HG02870 (cell line): ENCODE measurements at regions not wholly inside any gene's neighbourhood (a gene's known extent, or its start where the extent isn't known, plus 50 kb on each side); places are given as distances from the start of the nearest gene placed in this dataset.

ENCODE experiments used
- ATAC-seq: cut with Tn5 transposase; IDR thresholded peaks from one replicate; pipeline ENCODE4 v1.9.1; 2021; ENCODE audit warnings: mild to moderate bottlenecking, moderate library complexity; ENCODE audit not compliant: unreplicated experiment

DNA sequence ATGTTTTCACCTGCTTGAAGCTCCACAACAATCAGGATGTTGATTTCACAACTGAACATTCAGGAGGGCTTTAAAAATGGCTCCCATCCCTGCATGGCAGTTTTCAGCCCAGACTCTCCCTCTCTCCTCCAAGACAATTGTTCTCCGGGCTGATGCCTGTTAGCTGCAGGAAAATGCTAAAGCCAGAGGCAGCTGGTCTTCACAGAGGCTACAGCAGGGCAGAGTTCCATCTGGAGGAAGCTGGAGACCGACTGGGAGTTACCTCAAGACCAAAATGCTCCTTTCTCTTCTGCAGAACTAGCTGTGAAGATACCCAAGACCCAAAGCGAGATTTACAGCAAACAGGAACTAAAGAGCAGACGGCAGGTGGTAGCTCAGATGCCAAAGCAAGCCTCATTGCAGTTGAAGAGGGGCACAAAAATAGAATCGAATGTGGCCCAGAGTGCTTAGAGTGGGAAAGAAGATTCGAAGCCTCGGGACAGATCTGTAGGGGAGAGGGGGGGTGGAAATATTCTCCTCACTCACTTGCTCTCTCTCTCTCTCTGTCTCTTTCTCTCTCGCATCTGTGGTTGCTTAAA is 423.6 kb downstream of the ZNF521 start:
- ATAC-seq, result no peak

DNA sequence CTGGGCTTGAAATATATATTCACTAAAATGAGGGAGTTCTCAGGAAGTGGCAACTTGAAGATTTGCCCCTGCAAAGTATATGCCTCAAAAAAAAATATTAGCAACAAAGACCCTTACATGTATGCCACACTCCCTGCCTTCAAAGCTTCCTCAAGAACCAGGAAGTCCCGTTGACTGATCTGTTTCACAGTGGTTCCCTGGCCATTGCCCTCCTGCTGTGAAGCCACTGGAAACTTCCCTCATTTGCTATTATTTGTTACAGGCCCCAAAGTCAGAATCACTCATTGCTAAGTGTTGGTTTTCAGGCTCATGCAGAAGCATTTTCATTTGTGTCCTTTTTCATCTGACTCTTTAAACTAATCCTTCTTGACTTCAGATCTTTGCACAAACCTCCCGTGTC is 421.5 kb downstream of the ZNF521 start:
- no peak for ATAC-seq

DNA sequence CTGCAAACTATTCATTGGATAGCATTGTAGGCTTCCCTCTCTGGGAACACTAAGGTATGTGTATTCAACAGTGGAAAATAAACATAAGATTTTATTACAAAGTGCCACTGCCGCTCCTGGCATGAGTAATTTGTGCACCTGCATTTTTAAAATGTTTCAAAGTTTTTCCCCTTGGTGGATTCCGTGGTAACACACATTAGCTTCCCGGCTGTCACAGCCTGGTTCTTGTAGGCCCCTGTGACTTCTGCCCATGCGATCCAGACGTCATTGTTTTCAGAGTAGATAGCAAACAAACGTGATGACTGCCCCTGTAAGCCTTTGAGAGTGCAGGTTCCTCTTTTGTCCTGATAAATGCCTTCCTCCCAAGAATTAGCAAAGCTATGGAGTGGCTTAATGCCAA is 421.0 kb downstream of the ZNF521 start:
- ATAC-seq, result no peak

DNA sequence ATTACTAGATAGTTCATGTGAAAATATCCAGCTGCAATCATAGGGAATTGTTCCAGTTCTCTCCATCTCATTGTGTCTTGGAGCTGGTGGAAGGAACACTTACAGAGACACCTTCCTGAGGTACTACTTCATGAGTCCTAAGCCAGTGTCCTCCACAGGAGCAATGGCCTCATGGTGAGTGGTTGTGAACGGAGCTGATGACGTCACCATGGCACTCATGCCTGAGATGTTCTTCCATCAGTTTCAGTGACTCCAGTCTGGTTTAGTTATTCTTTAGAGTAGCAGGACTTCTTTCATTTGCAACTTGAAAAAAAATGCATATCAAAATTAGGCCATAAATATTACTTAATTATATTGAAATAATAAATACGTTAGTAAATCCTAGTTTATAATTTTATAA is 418.6 kb downstream of the ZNF521 start:
- ATAC-seq, result no peak

DNA sequence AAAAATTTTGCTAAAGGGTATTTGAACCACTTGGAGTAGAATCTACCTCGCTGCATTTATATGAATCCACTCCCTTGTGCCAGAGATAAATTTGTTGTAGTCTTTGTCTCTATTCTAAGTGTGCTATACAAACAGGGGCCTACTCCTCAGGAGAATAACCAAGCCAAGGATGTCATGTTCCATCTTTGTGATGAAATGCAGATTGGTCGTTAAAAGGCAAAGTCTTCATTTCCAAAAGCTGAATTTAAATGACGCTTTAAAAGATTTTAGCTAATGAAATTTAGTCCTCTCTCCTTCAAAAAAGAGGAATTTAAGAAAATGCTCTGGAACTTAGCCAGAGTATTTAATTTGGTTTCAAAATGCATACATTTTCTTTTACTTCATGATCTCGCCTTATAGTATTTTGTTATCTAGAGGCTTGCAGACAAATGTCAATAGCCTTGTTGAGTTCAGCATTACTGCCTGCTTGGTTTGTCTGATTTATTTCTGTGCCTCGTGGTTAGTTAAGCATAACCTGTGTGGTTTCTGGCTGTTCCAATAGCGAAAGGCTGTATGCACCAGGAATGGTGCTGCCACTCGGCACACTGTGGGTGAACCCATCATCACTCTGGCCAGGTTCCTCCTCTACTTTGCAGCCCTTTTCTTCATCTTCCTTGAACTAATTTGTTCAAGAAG is 417.6 kb downstream of the ZNF521 start:
- no peak for ATAC-seq

DNA sequence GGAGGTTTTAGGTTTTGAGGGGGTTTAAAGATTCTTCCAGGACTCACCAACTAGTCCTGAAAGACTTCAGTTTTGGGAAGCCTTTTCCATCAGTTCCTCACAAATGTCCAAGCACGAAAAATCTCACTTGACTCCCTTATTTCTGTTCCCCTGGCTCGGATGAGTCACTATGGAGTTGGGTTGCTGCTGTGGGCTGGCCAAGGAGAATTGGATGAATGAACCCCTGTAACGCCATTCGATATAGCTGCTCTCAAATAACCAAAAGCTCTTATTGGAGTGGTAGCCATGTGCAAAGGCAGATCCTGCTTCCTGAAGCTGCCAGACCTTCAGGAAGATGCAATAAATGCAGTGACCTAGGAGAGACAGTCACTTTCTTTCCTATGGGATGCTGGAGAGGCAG is 417.0 kb downstream of the ZNF521 start:
- ATAC-seq, result no peak

DNA sequence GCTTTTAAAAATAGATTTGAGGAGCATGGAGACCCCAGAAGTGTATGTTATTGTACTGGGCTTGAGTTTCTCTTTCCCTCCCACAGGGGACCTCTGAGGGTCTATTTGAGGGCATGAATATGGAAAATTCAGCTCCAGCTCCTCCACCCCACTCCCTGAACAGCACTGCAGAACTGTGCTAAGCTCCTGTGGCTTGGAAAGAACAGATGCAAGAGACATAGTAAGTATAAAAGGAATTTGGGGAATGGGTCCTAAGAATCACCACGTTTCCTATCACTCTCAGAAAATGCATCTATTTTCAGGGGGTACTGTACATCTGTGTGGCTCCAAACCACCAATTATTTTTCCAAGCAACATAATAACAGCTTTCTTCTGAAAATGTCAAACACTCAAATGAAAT is 416.1 kb downstream of the ZNF521 start:
- no peak for ATAC-seq

DNA sequence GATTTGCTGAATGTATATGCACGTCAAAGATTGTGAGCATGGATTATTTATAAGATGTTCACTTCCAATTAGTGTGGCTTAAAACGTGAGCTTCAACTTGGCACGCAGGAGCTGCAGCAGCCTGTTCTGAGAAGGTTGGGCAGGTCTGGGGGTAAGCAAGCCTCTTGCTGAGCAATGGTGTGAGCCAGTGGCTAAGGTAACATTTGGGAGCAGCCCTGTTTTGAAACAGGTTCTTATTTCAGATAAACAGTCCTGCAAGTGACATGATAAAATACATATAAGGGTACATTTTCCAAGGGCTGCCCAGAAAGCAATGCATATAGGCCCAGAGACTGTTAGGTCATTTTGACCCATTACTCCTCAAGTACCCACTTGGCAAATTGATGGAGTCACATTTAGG is 415.3 kb downstream of the ZNF521 start:
- ATAC-seq, result no peak

DNA sequence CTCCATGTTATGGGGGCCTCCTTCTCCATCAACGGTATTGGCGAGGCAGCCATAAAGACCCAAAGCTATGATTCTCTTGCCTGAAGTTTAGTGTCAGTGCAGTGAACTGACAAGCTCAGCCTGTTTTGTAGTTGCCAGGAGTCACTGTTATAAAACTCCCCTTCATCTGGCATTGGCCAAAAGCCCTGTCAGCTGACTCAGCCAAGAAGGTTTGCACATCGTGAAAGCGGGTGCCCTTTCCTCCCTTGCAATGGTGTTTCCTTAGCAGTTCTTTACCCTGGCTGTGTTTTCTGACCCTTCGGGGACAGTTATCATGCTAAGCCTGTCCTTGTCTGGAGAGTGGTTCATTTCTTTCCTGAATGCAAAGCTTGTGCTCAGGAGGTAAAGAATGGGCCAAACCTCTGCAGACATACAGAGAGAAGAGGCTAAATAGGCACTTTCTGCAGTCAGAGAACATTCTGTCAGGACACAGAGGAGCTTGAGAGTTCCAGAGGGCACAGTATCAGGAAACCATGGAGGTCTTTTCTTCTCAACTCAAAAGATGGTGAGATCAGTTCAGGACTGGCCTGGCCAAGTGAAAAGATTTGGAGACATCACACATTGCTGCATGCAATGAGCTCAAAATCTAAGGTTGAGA is 414.2 kb downstream of the ZNF521 start:
- no peak for ATAC-seq

DNA sequence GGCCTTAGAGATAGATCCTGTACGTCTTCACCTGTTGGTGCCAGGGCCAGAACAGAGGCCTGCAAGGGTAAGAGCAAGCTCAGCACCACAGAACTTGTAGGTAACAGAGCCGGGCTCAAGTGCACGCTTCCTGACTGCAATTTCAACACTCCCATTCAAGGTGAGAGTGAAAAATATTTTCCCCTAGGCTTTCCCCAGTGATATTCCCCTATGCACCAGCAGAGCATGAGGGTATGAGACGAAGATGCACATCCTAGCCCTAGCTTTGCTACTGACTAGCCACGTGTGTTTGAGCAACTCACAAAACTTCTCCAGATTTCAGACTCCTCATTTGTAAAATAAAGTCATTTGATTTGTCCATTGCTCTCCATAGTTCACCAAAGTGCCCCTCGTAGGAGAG is 411.6 kb downstream of the ZNF521 start:
- no peak for ATAC-seq

DNA sequence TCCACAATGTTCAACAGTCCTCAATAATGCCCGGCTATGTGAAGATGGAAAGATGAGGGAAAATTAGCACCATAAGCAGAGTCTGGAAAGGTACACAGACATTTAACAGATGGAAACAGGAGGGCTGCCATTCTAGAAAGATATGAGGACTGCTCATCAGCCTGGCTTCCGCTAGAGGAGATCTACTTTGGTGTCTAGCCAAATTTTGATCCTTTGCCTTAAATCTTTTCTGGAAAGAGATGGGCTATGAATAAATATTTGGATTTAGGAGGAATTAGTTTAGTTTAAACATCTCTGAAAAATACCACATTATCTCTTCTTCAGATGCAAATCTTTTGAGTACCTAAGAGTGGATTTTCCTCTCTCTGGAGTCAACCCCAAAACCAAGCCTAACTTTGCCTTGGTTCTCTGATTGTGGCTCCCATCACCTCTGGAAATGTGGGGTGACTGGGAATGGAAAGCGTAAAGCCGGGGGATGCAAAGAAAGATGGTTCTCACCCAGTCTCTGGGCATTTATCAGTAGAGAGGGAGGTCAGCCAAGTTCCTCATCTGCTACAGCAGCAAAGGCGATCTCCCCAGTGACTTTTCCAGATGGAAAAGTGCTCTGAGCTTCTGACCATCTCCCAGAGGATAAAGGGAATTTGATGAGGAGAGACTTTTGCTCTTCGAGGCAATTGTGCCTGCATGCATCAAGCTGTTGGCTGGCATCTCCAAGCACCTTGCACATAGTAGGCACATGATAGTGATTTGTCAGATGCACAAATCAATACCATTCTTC is 410.6 kb downstream of the ZNF521 start:
- no peak for ATAC-seq

DNA sequence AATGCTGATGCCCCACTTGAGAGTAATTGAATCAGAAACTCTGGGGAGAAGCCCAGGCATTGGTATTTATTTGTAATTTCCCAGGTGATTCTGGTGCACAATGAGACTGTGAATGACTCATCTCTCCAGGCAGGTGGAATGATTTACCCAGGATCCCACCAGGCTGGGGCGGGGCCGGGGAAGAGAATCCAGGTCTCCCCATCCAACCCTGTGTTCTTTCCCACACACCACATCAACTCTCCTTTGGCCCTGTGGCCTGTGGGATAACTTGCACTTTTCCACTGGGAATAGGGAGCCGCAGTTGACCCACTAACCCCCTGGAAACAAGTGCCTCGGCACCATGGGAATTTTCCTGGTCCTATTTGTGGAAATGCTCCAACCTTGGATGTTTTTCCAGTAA is 409.8 kb downstream of the ZNF521 start:
- ATAC-seq, result no peak

DNA sequence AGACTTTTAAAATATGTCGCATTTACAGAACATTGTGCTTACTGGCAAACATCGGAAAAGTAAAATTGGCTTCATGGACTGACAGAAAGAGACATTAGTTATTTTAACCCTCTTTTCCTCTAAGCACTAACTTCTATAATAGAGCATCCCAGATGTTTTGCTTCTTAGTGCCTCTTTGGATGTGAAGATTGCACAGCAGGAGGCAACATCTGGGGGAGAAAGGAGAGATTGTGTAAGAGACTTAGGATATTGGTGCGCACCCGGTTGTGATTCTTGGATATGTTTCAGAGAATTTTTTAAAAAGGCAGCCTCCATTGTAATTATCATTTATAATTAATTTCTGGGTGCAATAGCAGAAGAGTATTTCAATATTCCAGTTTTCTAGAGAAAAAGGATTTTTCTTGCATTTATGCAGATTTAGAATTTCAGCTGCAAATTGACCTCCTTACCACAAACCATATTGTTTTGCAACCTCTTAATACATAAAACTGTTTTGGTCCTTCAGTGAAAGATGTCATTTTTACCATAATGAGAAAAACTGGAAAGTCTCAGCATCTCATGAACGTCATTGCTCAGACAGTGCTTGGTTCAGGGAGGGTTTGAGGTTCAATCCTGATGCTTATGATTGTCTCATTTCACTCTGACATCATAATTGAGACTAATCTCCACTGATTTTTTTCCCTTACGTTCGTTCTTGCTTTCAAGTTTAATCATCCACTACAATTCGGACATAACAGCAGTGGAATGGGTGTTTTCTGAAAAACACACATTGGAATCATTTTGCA is 404.3 kb downstream of the ZNF521 start:
- ATAC-seq, result no peak

DNA sequence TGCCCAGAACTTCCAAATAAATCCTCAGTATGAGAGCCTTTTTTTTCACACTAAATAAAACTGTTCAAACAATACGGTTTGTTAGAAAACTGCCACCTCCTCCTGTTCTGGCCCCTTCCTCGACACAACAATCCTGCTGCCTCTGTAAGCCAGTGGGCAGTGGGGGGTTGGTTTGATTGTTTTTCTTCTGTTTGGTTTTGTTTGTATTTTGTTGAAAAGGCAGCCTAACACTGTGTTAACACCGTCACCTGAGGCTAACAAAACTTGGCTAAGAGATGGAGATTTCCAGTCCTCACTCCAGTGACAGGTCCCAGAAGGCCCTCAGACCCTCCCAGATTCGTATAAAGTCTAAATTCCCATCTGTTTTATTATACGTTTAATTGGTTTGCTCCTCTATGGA is 402.1 kb downstream of the ZNF521 start:
- ATAC-seq, result no peak

DNA sequence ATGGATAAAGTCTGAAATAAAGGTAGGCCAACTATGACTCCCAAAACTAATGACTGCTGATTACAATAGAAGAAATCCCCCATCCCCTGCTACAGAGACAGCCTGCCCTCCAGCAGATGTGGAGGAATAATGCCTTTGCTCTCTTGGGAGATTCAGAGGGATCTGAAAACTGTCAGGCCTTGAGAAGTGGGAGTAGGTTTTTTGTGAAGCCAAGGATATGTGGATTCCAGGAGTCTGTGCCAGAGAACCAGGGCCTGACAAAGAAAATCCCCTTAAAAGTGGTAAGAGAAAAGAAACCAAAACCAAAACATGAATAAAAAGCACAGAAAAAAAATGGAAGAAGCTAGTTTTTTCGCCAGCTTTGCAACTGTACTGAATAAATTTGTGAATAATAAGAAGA is 397.6 kb downstream of the ZNF521 start:
- no peak for ATAC-seq

DNA sequence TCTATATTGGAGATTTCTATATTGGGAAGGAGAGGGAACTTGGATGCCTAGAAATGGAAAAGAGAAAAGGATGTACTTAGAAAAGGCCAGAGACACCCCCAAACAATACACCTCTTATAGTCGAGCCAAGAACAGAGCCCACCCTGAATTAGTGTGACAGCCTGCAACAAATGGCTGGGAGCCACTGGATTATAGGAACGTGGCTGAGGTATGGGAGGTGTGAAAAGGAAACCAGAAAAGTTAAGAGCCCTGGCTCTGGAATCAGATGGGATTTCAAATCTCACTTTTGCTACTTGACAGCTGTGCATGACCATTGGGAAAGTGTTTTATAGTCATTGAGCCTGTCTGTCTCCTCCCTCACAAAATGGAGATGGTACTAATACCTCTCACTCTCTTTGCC is 394.0 kb downstream of the ZNF521 start:
- no peak for ATAC-seq

DNA sequence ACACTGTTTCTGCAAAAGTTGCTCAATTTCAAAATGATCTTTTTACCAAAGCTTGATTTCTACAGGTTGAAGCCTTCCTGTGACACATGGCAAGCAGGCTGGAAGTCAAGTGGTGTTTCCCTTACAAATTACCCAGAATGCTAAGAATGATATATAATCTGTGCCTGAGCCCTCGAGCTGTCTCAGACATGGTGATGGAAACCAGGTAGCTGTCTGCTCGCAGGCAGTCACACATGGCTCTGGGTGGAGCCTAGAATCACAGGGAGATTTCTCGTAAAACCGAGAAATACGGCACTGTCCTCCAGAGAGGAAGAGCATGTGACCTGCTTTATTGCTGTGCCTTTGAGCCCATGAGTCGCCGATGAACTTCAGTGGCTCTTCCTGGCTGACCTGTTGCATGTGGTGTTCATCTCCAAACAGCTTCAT is 392.9 kb downstream of the ZNF521 start:
- ATAC-seq, result no peak

DNA sequence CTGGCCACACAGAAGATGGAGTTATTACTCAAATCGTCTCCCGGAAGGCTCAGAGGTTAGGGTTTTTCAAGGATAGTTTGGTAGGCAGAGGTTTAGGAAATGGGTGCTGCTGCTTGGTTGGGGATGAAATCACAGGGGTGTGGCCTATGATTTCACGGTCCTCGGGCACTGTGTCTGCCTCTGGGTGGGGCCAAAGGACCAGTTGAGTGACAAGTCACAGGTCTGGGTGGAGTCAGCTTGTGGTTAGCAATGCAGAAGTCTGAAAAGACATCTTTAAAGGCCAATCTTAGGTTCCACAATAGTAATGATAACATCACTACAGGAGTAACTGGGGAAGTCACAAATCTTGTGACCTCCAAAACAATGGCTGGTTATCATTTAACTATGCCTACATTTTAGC is 387.8 kb downstream of the ZNF521 start:
- ATAC-seq, result peak; percentile 76

DNA sequence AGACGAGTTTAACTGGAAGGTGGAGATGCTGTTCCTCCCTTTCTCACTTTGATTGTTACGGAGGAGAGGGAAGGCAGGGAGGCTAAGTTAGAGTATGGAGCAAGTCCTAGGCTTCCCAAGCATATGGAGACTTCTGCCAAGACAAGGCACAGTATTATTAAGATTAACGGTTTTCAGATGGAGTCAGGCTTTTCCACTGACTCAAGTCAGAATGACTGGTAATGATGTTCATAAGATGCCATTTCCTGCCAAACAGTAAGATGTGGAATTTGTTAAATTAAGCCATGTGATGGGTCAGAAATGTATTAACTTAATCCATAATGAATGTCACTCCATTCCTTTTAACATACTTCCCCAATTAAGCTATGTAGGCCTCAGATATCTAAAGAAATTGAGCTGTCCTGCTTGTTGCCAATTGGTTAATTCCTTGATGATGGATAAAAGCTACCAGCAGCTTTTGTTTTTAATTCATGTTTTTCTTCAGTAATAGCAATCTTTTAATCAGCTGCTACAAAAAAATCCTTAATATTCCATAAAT is 383.7 kb downstream of the ZNF521 start:
- ATAC-seq, result no peak

DNA sequence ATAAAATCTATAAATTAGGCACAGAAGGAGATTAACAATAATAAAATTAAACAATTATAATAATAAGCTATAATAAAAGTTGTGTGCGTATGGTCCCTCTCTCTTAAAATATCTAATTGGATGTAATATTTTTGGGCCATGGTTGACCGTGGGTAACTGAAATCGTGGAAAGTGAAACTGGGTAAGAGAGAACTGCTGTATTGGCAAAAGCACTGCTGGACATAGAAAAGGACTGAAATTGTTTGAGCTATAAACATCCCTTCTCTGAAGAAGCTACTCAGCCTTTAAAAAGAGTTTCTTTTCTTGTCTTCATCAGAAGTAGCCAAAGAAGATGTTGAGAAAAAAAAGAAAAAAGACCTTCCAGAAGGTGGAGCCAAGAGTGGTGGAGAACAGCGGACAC is 379.4 kb downstream of the ZNF521 start:
- ATAC-seq, result no peak

DNA sequence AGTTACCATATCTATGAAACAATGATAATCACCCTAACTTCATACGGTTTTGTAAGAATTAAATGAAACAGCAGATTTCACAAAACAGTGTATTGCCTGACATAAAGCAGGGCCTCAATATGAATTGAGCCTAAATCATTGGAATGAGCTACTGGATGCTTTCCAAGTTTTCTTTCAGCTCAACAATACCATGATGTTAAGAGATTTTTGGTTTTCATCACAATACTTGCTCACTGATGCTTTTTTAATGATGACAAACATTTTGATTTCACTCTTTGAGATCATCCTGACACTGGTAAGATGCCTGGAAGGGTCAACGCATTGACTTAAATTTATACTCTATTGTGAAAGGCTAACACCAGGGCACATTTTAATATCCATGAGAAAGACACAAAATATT is 377.5 kb downstream of the ZNF521 start:
- no peak for ATAC-seq
